ENCODE measurements at regions not wholly inside any gene's neighbourhood (a gene's known extent, or its start where the extent isn't known, plus 50 kb on each side); places are given as distances from the start of the nearest gene placed in this dataset.

DNA sequence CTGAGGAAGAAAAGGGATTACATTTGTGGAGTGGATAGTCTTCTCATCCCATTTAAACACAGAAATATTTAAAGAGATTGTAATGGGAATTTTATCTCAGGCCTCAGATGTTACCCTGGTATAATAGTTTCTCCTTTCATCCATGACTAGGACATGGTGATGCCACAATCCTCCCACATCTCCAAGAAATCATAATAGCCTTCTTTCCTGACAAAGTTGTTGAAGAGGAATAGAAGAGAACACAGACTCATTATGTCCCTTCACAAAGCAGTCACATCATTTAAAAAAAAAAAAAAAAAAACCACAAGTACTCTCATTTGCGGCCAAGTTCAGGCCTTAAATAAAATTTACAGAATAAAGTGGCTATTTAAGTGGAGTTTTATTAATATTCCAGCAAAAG is 359.6 kb downstream of the DEPDC1B start:
- Histone ChIP-seq H3K27ac (ENCODE audit: poor library complexity, severe bottlenecking) (no peak overlapping the region), H3K36me3 (ENCODE audit: low read depth) (no peaks in the 10 kb centered on the region), H3K4me3 (ENCODE audit: severe bottlenecking) (no peak overlapping the region), H3K9me3 (ENCODE audit: severe bottlenecking) (no peaks in the 10 kb centered on the region), H3K27me3 (ENCODE audit: insufficient read depth, poor library complexity, severe bottlenecking) (no peaks in the 10 kb centered on the region), H3K4me1 (ENCODE audit: insufficient read depth, poor library complexity, severe bottlenecking) (no peaks in the 10 kb centered on the region)
- DNase-seq (ENCODE audit: low spot score), result no peak
- no peak for ATAC-seq (ENCODE audit: low read depth)
- TF ChIP-seq, protein P1, sequence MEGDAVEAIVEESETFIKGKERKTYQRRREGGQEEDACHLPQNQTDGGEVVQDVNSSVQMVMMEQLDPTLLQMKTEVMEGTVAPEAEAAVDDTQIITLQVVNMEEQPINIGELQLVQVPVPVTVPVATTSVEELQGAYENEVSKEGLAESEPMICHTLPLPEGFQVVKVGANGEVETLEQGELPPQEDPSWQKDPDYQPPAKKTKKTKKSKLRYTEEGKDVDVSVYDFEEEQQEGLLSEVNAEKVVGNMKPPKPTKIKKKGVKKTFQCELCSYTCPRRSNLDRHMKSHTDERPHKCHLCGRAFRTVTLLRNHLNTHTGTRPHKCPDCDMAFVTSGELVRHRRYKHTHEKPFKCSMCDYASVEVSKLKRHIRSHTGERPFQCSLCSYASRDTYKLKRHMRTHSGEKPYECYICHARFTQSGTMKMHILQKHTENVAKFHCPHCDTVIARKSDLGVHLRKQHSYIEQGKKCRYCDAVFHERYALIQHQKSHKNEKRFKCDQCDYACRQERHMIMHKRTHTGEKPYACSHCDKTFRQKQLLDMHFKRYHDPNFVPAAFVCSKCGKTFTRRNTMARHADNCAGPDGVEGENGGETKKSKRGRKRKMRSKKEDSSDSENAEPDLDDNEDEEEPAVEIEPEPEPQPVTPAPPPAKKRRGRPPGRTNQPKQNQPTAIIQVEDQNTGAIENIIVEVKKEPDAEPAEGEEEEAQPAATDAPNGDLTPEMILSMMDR (IDR thresholded peaks at IDR 0.05; ENCODE audit: poor library complexity, severe bottlenecking), result no peak

DNA sequence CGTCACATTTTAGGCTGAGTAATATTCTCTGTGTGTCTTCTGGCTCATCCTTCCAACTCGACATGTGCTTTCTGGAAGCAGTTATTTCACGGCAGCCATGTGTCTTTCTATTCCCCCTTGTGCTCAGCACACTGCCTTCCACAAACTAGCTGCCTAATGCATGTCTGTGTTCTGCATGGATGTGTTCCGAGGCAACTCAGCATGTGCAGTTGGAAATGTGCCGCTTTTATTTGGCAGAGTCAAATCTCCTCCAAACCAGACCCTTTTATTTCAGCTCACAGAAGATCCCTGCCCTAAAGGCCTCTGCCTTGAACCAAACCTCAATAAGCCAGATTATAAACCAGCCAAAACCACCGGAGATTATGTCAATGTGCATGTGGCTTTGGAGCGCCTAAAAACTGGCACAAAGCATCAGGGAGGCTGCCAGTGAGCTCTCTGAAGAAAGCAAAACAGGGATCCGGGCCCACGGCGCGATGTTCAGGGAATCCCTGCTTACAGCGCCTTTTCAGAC is 360.2 kb downstream of the DEPDC1B start:
- Histone ChIP-seq H3K27ac (ENCODE audit: poor library complexity, severe bottlenecking) (no peak overlapping the region), H3K4me1 (ENCODE audit: insufficient read depth, poor library complexity, severe bottlenecking) (no peaks in the 10 kb centered on the region), H3K9me3 (ENCODE audit: severe bottlenecking) (no peaks in the 10 kb centered on the region), H3K27me3 (ENCODE audit: insufficient read depth, poor library complexity, severe bottlenecking) (no peaks in the 10 kb centered on the region), H3K4me3 (ENCODE audit: severe bottlenecking) (no peak overlapping the region), H3K36me3 (ENCODE audit: low read depth) (no peaks in the 10 kb centered on the region)
- TF ChIP-seq, protein P1 (IDR thresholded peaks at IDR 0.05; ENCODE audit: poor library complexity, severe bottlenecking), result no peak
- DNase-seq (ENCODE audit: low spot score) (no peak), ATAC-seq (ENCODE audit: low read depth) (no peak)

DNA sequence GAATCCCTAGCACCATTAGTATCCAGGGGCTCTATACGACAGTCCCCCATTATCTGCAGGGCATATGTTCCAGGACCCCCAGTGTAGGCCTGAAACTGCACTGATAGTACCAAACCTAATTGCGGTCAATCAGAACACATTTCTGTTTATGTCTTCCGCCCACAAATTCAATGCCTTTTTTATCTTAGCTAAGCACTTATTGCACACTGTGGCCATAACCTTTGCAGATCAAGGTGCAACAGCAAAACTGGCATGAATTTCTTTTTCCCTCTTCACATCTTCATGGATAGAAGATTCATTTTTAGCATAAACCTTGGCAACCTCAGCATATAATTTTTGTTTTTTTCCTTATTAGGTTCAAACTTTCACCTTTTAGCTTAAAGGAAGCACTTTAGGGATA is 361.1 kb downstream of the DEPDC1B start:
- H3K4me3 ChIP-seq (ENCODE audit: severe bottlenecking), result no peak overlapping the region
- H3K27me3 ChIP-seq (ENCODE audit: insufficient read depth, poor library complexity, severe bottlenecking), result no peaks in the 10 kb centered on the region
- no peak for DNase-seq (ENCODE audit: low spot score)
- TF ChIP-seq, protein P1 (IDR thresholded peaks at IDR 0.05; ENCODE audit: poor library complexity, severe bottlenecking), result no peak
- peaks cover 4% of the 10 kb centered on the region for H3K4me1 ChIP-seq (ENCODE audit: insufficient read depth, poor library complexity, severe bottlenecking)
- no peaks in the 10 kb centered on the region for H3K36me3 ChIP-seq (ENCODE audit: low read depth)
- no peaks in the 10 kb centered on the region for H3K9me3 ChIP-seq (ENCODE audit: severe bottlenecking)
- ATAC-seq (ENCODE audit: low read depth), result no peak
- no peak overlapping the region for H3K27ac ChIP-seq (ENCODE audit: poor library complexity, severe bottlenecking)

DNA sequence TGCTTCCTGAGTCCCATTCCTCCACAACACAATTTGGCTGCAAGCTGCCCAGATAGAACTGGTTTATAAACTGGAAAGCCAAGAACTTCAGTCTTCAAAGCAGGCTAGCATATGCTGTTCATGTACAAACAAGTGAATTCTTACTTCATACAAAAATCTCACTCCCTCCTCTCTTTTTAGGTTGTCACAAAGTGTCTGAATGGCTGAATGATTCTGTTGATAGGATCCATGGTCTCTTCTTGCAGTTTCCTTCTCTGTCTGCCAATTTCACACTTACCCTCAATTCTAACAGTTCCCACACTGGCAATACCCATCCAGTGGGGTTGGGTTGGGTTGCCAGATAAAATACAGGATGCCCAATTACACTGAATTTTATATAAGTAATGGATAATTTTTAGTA is 363.5 kb downstream of the DEPDC1B start:
- TF ChIP-seq, protein P1 (IDR thresholded peaks at IDR 0.05; ENCODE audit: poor library complexity, severe bottlenecking), result no peak
- no peaks in the 10 kb centered on the region for H3K27me3 ChIP-seq (ENCODE audit: insufficient read depth, poor library complexity, severe bottlenecking)
- DNase-seq (ENCODE audit: low spot score) (no peak), ATAC-seq (ENCODE audit: low read depth) (no peak)
- H3K4me1 ChIP-seq (ENCODE audit: insufficient read depth, poor library complexity, severe bottlenecking), result peaks cover 4% of the 10 kb centered on the region
- no peak overlapping the region for H3K4me3 ChIP-seq (ENCODE audit: severe bottlenecking)
- no peak overlapping the region for H3K27ac ChIP-seq (ENCODE audit: poor library complexity, severe bottlenecking)
- H3K9me3 ChIP-seq (ENCODE audit: severe bottlenecking), result no peaks in the 10 kb centered on the region
- no peaks in the 10 kb centered on the region for H3K36me3 ChIP-seq (ENCODE audit: low read depth)

DNA sequence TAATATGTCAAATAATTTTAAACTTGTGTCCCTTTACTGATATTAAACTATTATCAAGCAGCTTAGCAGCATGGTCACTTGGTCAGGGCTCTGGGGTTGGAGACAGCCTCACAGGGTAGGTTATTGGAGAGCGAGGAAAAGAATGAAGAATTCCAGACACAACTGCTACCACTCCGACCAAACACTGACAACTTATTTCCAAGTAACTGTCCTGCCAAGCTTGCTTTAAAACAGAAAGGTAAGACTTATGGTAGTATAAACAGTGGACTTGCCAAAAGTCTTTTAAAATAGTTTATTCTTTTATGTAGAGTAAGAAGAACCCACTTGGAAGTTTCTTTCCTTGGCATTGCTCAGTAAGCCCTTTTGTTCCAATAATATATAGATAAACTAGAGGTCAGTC is 364.1 kb downstream of the DEPDC1B start:
- Histone ChIP-seq H3K36me3 (ENCODE audit: low read depth) (no peaks in the 10 kb centered on the region), H3K4me1 (ENCODE audit: insufficient read depth, poor library complexity, severe bottlenecking) (peaks cover 4% of the 10 kb centered on the region), H3K4me3 (ENCODE audit: severe bottlenecking) (no peak overlapping the region), H3K27me3 (ENCODE audit: insufficient read depth, poor library complexity, severe bottlenecking) (no peaks in the 10 kb centered on the region), H3K27ac (ENCODE audit: poor library complexity, severe bottlenecking) (no peak overlapping the region), H3K9me3 (ENCODE audit: severe bottlenecking) (no peaks in the 10 kb centered on the region)
- DNase-seq (ENCODE audit: low spot score), result no peak
- ATAC-seq (ENCODE audit: low read depth), result no peak
- TF ChIP-seq, protein P1 (IDR thresholded peaks at IDR 0.05; ENCODE audit: poor library complexity, severe bottlenecking), result no peak

All from RWPE2 (cell line).